HepG2 (cell line): ENCODE measurements at regions not wholly inside any gene's neighbourhood (a gene's known extent, or its start where the extent isn't known, plus 50 kb on each side); places are given as distances from the start of the nearest gene placed in this dataset.
A peak's percentile ranks its signal among the peaks of the same experiment; 100 is the strongest.

Experiments
- ATAC-seq: fragments of 200-7000 bp; cut with Tn5 transposase; 3 replicates; pipeline ENCODE4 v1.9.1; 2020; ENCODE audit warnings: mild to moderate bottlenecking, moderate library complexity
- BruUV-seq: library from RNA; stranded (reverse); fragments of 400-500 nt; replicated peaks from 2 replicates; lab custom pipeline; 2021; lab: Mats Ljungman, UMichigan
- CTCF ChIA-PET: fragments of 300-600 bp; formaldehyde crosslinking; extraction: SDS; loops from one replicate; lab custom pipeline; 2021; ENCODE audit warnings: low total read pairs, inconsistent platforms, low intra/inter-chr PET ratio; lab: Yijun Ruan, JAX
- POLR2A ChIA-PET: fragments of 350-600 bp; sonication (Branson Sonifier 250); formaldehyde crosslinking; loops from one replicate; lab custom pipeline; 2020; ENCODE audit warnings: antibody characterized with exemption, inconsistent platforms; lab: Yijun Ruan, JAX
- DNase-seq: peaks from one replicate; pipeline ENCODE4 v3.0.0-alpha.2; 2015; ENCODE audit warnings: low spot score
- FAIRE-seq: peaks from 3 replicates; lab custom pipeline; 2011; peaks lifted over from hg19 to GRCh38; lab: Jason Lieb, UNC
- H2AFZ ChIP-seq: one replicate; pipeline ENCODE4 v1.6.1; 2011; ENCODE audit warnings: low read length, inconsistent platforms
- H3K27ac ChIP-seq: fragments of 300-600 bp; 3 replicates; pipeline ENCODE4 v1.8.0; 2011; ENCODE audit warnings: mixed run types, mild to moderate bottlenecking, mixed read lengths, low read length, inconsistent platforms; ENCODE audit not compliant: insufficient read depth; ENCODE audit errors: extremely low read length
- H3K27me3 ChIP-seq, 2 experiments: fragments of 200-600 bp in 1 of 2; 2 replicates in 1 of 2; 3 replicates in 1 of 2; pipeline versions ENCODE4 v1.6.0 to v1.8.0; 2011; ENCODE audit warnings: low read length in 2 of 2, mild to moderate bottlenecking in 2 of 2, moderate library complexity in 2 of 2, inconsistent platforms in 1 of 2; ENCODE audit not compliant: insufficient read depth in 2 of 2, control insufficient read depth in 1 of 2
- H3K36me3 ChIP-seq, 2 experiments: fragments of 200-600 bp in 1 of 2; replicated peaks in 1 of 2; 2 replicates in 1 of 2; 3 replicates in 1 of 2; pipeline versions ENCODE4 v1.5.1 to v1.8.0; 2011; ENCODE audit warnings: low read length in 2 of 2, inconsistent platforms in 1 of 2; ENCODE audit not compliant: insufficient read depth in 2 of 2, control insufficient read depth in 1 of 2
- H3K4me1 ChIP-seq: 2 replicates; pipeline ENCODE4 v1.5.1; 2012; ENCODE audit warnings: low read length, inconsistent platforms; ENCODE audit not compliant: insufficient read depth
- H3K4me2 ChIP-seq: 2 replicates; pipeline ENCODE4 v1.6.0; 2011; ENCODE audit warnings: low read depth, low read length, inconsistent platforms
- H3K4me3 ChIP-seq, 3 experiments: fragments of 200-600 bp in 1 of 3; sonication (generic), shearing (Covaris generic) in 1 of 3; replicated peaks in 1 of 3; 2 replicates each; pipeline ENCODE4 v1.5.1; 2011 to 2016; ENCODE audit warnings: low read length in 3 of 3, inconsistent platforms in 2 of 3, low read depth in 2 of 3, mild to moderate bottlenecking in 2 of 3, control low read depth in 1 of 3, mixed read lengths in 1 of 3; ENCODE audit not compliant: insufficient read depth in 1 of 3
- H3K79me2 ChIP-seq: one replicate; pipeline ENCODE4 v1.6.1; 2011; ENCODE audit warnings: low read length, inconsistent platforms; ENCODE audit not compliant: insufficient read depth
- H3K9ac ChIP-seq: 2 replicates; pipeline ENCODE4 v1.6.0; 2011; ENCODE audit warnings: mild to moderate bottlenecking, low read depth, low read length, inconsistent platforms; ENCODE audit not compliant: insufficient read depth
- H3K9me3 ChIP-seq: 2 replicates; pipeline ENCODE4 v1.5.1; 2012; ENCODE audit warnings: mild to moderate bottlenecking, low read length
- H4K20me1 ChIP-seq: 2 replicates; pipeline ENCODE4 v1.6.0; 2011; ENCODE audit warnings: inconsistent platforms, mild to moderate bottlenecking, low read length, moderate library complexity; ENCODE audit not compliant: insufficient read depth
- DPF2 ChIP-seq: sonication (generic); formaldehyde crosslinking; IDR thresholded peaks from 2 replicates; pipeline ENCODE4 v1.4.0; 2020; ENCODE audit warnings: mild to moderate bottlenecking, low read depth, missing genetic modification reagents, borderline replicate concordance
- GATA4 ChIP-seq: sonication (generic); IDR thresholded peaks from 2 replicates; pipeline ENCODE4 v1.6.1; 2016; ENCODE audit warnings: antibody characterized with exemption, low read depth, borderline replicate concordance
- MAFK ChIP-seq, 2 experiments: IDR thresholded peaks in 1 of 2; conservative IDR thresholded peaks in 1 of 2; 2 replicates each; pipeline ENCODE4 v1.6.1; 2011; ENCODE audit warnings: improper control_type of control experiment in 2 of 2, low read length in 2 of 2
- STAT5B ChIP-seq: sonication (generic); formaldehyde crosslinking; IDR thresholded peaks from 2 replicates; pipeline ENCODE4 v1.4.0; 2020; ENCODE audit warnings: missing genetic modification reagents
- ZBTB43 ChIP-seq: sonication (generic); formaldehyde crosslinking; conservative IDR thresholded peaks from 2 replicates; pipeline ENCODE4 v1.4.0; 2020; ENCODE audit warnings: missing genetic modification reagents
- ZNF30 ChIP-seq: sonication (generic); formaldehyde crosslinking; IDR thresholded peaks from 2 replicates; pipeline ENCODE4 v1.5.0; 2020; ENCODE audit warnings: mild to moderate bottlenecking, missing genetic modification reagents
- ZNF674 ChIP-seq: sonication (generic); formaldehyde crosslinking; IDR thresholded peaks from 2 replicates; pipeline ENCODE4 v1.5.0; 2020; ENCODE audit warnings: low read depth, mild to moderate bottlenecking, missing genetic modification reagents
- ZNF777 ChIP-seq: sonication (generic); formaldehyde crosslinking; IDR thresholded peaks from 2 replicates; pipeline ENCODE4 v1.4.0; 2020; ENCODE audit warnings: missing genetic modification reagents
- WGBS: methylation state at CpG from one replicate; pipeline ENCODE4 v1.1.6; 2017; ENCODE audit warnings: low lambda C conversion rate; 5-methylcytosine and 5-hydroxymethylcytosine counted together
- in situ Hi-C: cut with HindIII; loops from 2 replicates; pipeline ENCODE4 v1.10.0; 2017; ENCODE audit warnings: low pct_unique_long_range_greater_than_20kb; ENCODE audit not compliant: extremely low pct_ligation_motif_present
- intact Hi-C: fragments of 100-400 bp; cut with micrococcal nuclease; formaldehyde crosslinking; loops from one replicate; pipeline ENCODE4 v1.10.0; 2022; ENCODE audit not compliant: unreplicated experiment

- Histone ChIP-seq H3K36me3 (no peaks in the 10 kb centered on the region), H3K4me2 (no peak overlapping the region), H2AFZ (no peak overlapping the region), H3K27ac (no peak overlapping the region), H3K9me3 (no peaks in the 10 kb centered on the region), H3K9ac (no peak overlapping the region), H3K4me1 (no peaks in the 10 kb centered on the region), H3K4me3 (no peak overlapping the region), H3K27me3 (peaks cover 2 to 9% of the 10 kb centered on the region in 2 experiments; a peak in 2 of 5 replicates), H4K20me1 (no peaks in the 10 kb centered on the region), H3K79me2 (no peaks in the 10 kb centered on the region)
- 0% methylated on average over 1 of the region's 1 CpG for WGBS
- ChIA-PET POLR2A (no interaction called here), CTCF (no interaction called here)
- no peak for FAIRE-seq
- no peak for DNase-seq
- BruUV-seq, result no TSS peak
- intact Hi-C loops (no loop called here), in situ Hi-C loops (no loop called here)
- TF ChIP-seq MAFK (conservative IDR thresholded peaks at IDR 0.05 in 1 of 2, IDR thresholded peaks at IDR 0.05 in 1 of 2; ENCODE audit: low read length in 2 of 2) (peak in 1 of 2 experiments; percentile 31; a peak in 1 of 4 replicates), DPF2 (CRISPR knock-in tag) (no peak), GATA4 (no peak), ZNF777 (no peak), ZBTB43 (CRISPR knock-in tag) (no peak)
- ATAC-seq, result no peak
Observed at GRCh38 chr9:14512942-14513341, 180.3 kb downstream of the ZDHHC21 start.

DNA sequence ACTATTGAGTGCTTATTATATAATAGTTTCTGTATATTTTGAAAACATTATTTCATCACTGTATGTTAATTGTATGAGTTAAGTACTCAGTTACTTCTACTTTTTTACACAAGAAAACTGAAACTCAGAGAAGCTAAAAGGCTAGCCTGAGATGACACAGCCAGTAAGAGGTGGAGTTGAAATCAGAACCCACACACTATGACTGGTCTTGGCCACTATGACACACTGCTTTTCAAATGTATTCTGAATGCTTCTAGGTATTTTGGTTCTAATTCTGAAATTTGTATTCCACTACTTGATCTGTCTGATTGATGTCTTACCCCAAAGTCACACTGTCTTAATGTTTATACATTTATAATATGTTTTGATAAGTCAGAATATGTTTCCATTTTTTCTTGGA, 181.8 kb downstream of the ZDHHC21 start:
- Histone ChIP-seq H4K20me1 (no peaks in the 10 kb centered on the region), H3K9ac (no peak overlapping the region), H3K4me2 (no peak overlapping the region), H3K9me3 (no peaks in the 10 kb centered on the region), H3K79me2 (no peaks in the 10 kb centered on the region), H3K4me1 (no peaks in the 10 kb centered on the region), H2AFZ (no peak overlapping the region)
- BruUV-seq, result no TSS peak
- ChIA-PET POLR2A (no interaction called here), CTCF (no interaction called here)
- in situ Hi-C loops, result no loop called here
- DNase-seq, result no peak
- TF ChIP-seq ZNF30 (CRISPR knock-in tag) (no peak), ZNF674 (CRISPR knock-in tag) (no peak), STAT5B (no peak)
- TF ChIP-seq, all 625 proteins: peak for 0
- Histone ChIP-seq H3K27me3 (peaks cover 2 to 9% of the 10 kb centered on the region in 2 experiments; a peak in 2 of 5 replicates), H3K27ac (no peak overlapping the region), H3K4me3 (no peak overlapping the region), H3K36me3 (no peaks in the 10 kb centered on the region)
- ATAC-seq, result no peak
- intact Hi-C loops, result no loop called here
- no peak for FAIRE-seq
